NCI-H2107 treated with DMSO at 0.1 percent for 48 hours (cell line): ENCODE measurements at regions not wholly inside any gene's neighbourhood (a gene's known extent, or its start where the extent isn't known, plus 50 kb on each side); places are given as distances from the start of the nearest gene placed in this dataset.
"Not testable (repeated sequence)": the region's sequence is repeated elsewhere in the genome, so short reads cannot be mapped to it uniquely, and the experiment has no call there.

ENCODE experiments used
- DNase-seq: peaks from one replicate; lab custom pipeline; 2025; ENCODE audit not compliant: unreplicated experiment; lab: John Stamatoyannopoulos, UW

GRCh38 chr6:19369785-19370184, 467.4 kb upstream of the ID4 start:
- no peak for DNase-seq

GRCh38 chr6:19370831-19371230, 466.3 kb upstream of the ID4 start:
- DNase-seq = no peak

GRCh38 chr6:19375613-19376012, 461.6 kb upstream of the ID4 start:
- DNase-seq = no peak

- DNase-seq = no peak
Observed at GRCh38 chr6:19377722-19378121, 459.4 kb upstream of the ID4 start.

- no peak for DNase-seq
Observed at GRCh38 chr6:19380293-19380692, 456.9 kb upstream of the ID4 start.

- DNase-seq = no peak
Observed at GRCh38 chr6:19382676-19383075, 454.5 kb upstream of the ID4 start.

- DNase-seq = no peak
Observed at GRCh38 chr6:19391926-19392325, 445.2 kb upstream of the ID4 start.

GRCh38 chr6:19394051-19394450, 443.1 kb upstream of the ID4 start:
- DNase-seq = no peak

GRCh38 chr6:19394687-19395086, 442.5 kb upstream of the ID4 start:
- no peak for DNase-seq

GRCh38 chr6:19395316-19395715, 441.9 kb upstream of the ID4 start:
- DNase-seq = no peak

- no peak for DNase-seq
Observed at GRCh38 chr6:19399406-19399805, 437.8 kb upstream of the ID4 start.

GRCh38 chr6:19404884-19405283, 432.3 kb upstream of the ID4 start:
- DNase-seq = not testable (repeated sequence)

GRCh38 chr6:19408331-19408730, 428.8 kb upstream of the ID4 start:
- DNase-seq = no peak

GRCh38 chr6:19410481-19410880, 426.7 kb upstream of the ID4 start:
- no peak for DNase-seq

- no peak for DNase-seq
Observed at GRCh38 chr6:19413323-19413722, 423.8 kb upstream of the ID4 start.

- DNase-seq = no peak
Observed at GRCh38 chr6:19415605-19416326, 421.4 kb upstream of the ID4 start.

- no peak for DNase-seq
Observed at GRCh38 chr6:19416811-19417210, 420.4 kb upstream of the ID4 start.

GRCh38 chr6:19417713-19418112, 419.5 kb upstream of the ID4 start:
- no peak for DNase-seq

- no peak for DNase-seq
Observed at GRCh38 chr6:19424853-19425252, 412.3 kb upstream of the ID4 start.

- no peak for DNase-seq
Observed at GRCh38 chr6:19427548-19427947, 409.6 kb upstream of the ID4 start.

GRCh38 chr6:19432966-19433498, 404.1 kb upstream of the ID4 start:
- DNase-seq = no peak

GRCh38 chr6:19434065-19434464, 403.1 kb upstream of the ID4 start:
- no peak for DNase-seq

- DNase-seq = no peak
Observed at GRCh38 chr6:19435755-19436154, 401.4 kb upstream of the ID4 start.
